Lower lobe of right lung (tissue), 2 donors: ENCODE measurements at regions not wholly inside any gene's neighbourhood (a gene's known extent, or its start where the extent isn't known, plus 50 kb on each side); places are given as distances from the start of the nearest gene placed in this dataset.

Experiments used
- ATAC-seq, 2 donors: fragments of 200-7000 bp; cut with Tn5 transposase; one replicate each; pipeline ENCODE4 v1.9.1; 2020 to 2022; ENCODE audit warnings: mild to moderate bottlenecking in 2 of 2, moderate library complexity in 2 of 2
- DNase-seq: peaks from one replicate; pipeline ENCODE4 v3.0.0-alpha.2; 2020
- H3K27ac ChIP-seq: fragments of 200-600 bp; one replicate; pipeline ENCODE4 v1.8.0; 2022
- H3K27me3 ChIP-seq: fragments of 200-600 bp; one replicate; pipeline ENCODE4 v1.8.0; 2022; ENCODE audit warnings: low read depth
- H3K36me3 ChIP-seq: fragments of 200-600 bp; one replicate; pipeline ENCODE4 v1.8.0; 2022; ENCODE audit warnings: mild to moderate bottlenecking
- H3K4me1 ChIP-seq: fragments of 200-600 bp; one replicate; pipeline ENCODE4 v1.8.0; 2022
- H3K4me3 ChIP-seq: fragments of 200-600 bp; one replicate; pipeline ENCODE4 v1.8.0; 2022; ENCODE audit warnings: mild to moderate bottlenecking
- H3K9me3 ChIP-seq: fragments of 200-600 bp; one replicate; pipeline ENCODE4 v1.8.0; 2022
- intact Hi-C: fragments of 100-400 bp; cut with DNase I; formaldehyde crosslinking; loops from one replicate; pipeline ENCODE4 v1.11.0; 2022
- TF ChIP-seq, protein P1 (sequence below): fragments of 200-600 bp; IDR thresholded peaks from one replicate; pipeline ENCODE4 v1.8.0; 2022; ENCODE audit warnings: antibody characterized with exemption, mild to moderate bottlenecking
- donor health status: DM: no; HTN: yes; CAD: no; lungs with severe emphysema.

DNA sequence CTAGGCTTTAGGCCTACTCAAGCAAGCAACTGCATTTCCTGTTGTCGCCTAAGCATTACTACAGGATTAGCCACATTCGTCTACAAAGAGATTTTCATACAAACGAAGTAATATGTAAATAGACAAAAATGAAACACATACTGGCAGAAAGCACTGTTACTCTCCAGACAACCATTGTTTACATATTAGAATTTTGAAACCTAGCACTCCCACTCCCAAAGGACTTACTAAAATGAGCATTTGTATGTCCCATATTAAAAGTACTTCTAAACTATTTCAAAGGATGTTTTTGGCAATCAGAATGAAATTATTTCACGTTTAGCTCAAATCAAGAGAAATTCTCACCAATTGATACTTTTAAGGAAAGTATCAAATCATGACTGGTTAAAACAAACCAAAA lies 570.8 kb downstream of the PRR32 start:
- H3K36me3 ChIP-seq: no peaks in the 10 kb centered on the region
- no peak overlapping the region for H3K27ac ChIP-seq
- TF ChIP-seq, protein P1, sequence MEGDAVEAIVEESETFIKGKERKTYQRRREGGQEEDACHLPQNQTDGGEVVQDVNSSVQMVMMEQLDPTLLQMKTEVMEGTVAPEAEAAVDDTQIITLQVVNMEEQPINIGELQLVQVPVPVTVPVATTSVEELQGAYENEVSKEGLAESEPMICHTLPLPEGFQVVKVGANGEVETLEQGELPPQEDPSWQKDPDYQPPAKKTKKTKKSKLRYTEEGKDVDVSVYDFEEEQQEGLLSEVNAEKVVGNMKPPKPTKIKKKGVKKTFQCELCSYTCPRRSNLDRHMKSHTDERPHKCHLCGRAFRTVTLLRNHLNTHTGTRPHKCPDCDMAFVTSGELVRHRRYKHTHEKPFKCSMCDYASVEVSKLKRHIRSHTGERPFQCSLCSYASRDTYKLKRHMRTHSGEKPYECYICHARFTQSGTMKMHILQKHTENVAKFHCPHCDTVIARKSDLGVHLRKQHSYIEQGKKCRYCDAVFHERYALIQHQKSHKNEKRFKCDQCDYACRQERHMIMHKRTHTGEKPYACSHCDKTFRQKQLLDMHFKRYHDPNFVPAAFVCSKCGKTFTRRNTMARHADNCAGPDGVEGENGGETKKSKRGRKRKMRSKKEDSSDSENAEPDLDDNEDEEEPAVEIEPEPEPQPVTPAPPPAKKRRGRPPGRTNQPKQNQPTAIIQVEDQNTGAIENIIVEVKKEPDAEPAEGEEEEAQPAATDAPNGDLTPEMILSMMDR: no peak
- H3K4me1 ChIP-seq: no peaks in the 10 kb centered on the region
- ATAC-seq: no peak
- H3K4me3 ChIP-seq: no peak overlapping the region
- intact Hi-C loops: no loop called here
- DNase-seq: no peak
- H3K9me3 ChIP-seq: no peaks in the 10 kb centered on the region
- H3K27me3 ChIP-seq: no peaks in the 10 kb centered on the region

GRCh38 chrX:127389900-127390299 lies 570.4 kb downstream of the PRR32 start:
- Histone ChIP-seq H3K36me3 (no peaks in the 10 kb centered on the region), H3K27me3 (no peaks in the 10 kb centered on the region), H3K4me3 (no peak overlapping the region), H3K4me1 (no peaks in the 10 kb centered on the region), H3K9me3 (no peaks in the 10 kb centered on the region), H3K27ac (no peak overlapping the region)
- ATAC-seq (no peak), DNase-seq (no peak)
- intact Hi-C loops: no loop called here
- TF ChIP-seq, protein P1: no peak
